MV-4-11 (cell line): ENCODE measurements at regions not wholly inside any gene's neighbourhood (a gene's known extent, or its start where the extent isn't known, plus 50 kb on each side); places are given as distances from the start of the nearest gene placed in this dataset.
A peak's percentile ranks its signal among the peaks of the same experiment; 100 is the strongest.

Experiments
- DNase-seq: peaks from one replicate; lab custom pipeline; 2025; lab: John Stamatoyannopoulos, UW

GRCh38 chr11:104594228-104594958 lies 303.9 kb downstream of the CASP12 start:
- peak; percentile 86 for DNase-seq

- DNase-seq: no peak
Observed at GRCh38 chr11:104588970-104589369, 309.3 kb downstream of the CASP12 start.

- DNase-seq: no peak
Observed at GRCh38 chr11:104588446-104588845, 309.8 kb downstream of the CASP12 start.

- DNase-seq: no peak
Observed at GRCh38 chr11:104584823-104585222, 313.4 kb downstream of the CASP12 start.

- no peak for DNase-seq
Observed at GRCh38 chr11:104583857-104584256, 314.4 kb downstream of the CASP12 start.

GRCh38 chr11:104582431-104582830 lies 315.8 kb downstream of the CASP12 start:
- no peak for DNase-seq

GRCh38 chr11:104581246-104581980 lies 316.8 kb downstream of the CASP12 start:
- no peak for DNase-seq

- no peak for DNase-seq
Observed at GRCh38 chr11:104573441-104573990, 324.7 kb downstream of the CASP12 start.

GRCh38 chr11:104572279-104572678 lies 326.0 kb downstream of the CASP12 start:
- peak; percentile 15 for DNase-seq

- DNase-seq: peak; percentile 38
Observed at GRCh38 chr11:104570078-104570701, 328.1 kb downstream of the CASP12 start.

GRCh38 chr11:104565583-104565961 lies 332.7 kb downstream of the CASP12 start:
- DNase-seq: no peak

- DNase-seq: no peak
Observed at GRCh38 chr11:104564921-104565582, 333.2 kb downstream of the CASP12 start.

GRCh38 chr11:104556606-104557301 lies 341.5 kb downstream of the CASP12 start:
- peak; percentile 73 for DNase-seq

GRCh38 chr11:104549019-104549418 lies 349.2 kb downstream of the CASP12 start:
- no peak for DNase-seq

GRCh38 chr11:104547996-104548661 lies 350.1 kb downstream of the CASP12 start:
- no peak for DNase-seq

GRCh38 chr11:104546501-104546900 lies 351.8 kb downstream of the CASP12 start:
- no peak for DNase-seq

GRCh38 chr11:104541701-104542100 lies 356.6 kb downstream of the CASP12 start:
- DNase-seq: no peak

GRCh38 chr11:104538313-104538712 lies 359.9 kb downstream of the CASP12 start:
- DNase-seq: no peak

- peak; percentile 66 for DNase-seq
Observed at GRCh38 chr11:104534278-104534677, 364.0 kb downstream of the CASP12 start.

GRCh38 chr11:104531894-104532293 lies 366.4 kb downstream of the CASP12 start:
- DNase-seq: peak; percentile 86

GRCh38 chr11:104531075-104531474 lies 367.1 kb upstream of the PDGFD start:
- DNase-seq: peak; percentile 58
